ENCODE measurements at regions not wholly inside any gene's neighbourhood (a gene's known extent, or its start where the extent isn't known, plus 50 kb on each side); places are given as distances from the start of the nearest gene placed in this dataset.

- no peak for TF ChIP-seq POLR2AphosphoS5 (IDR thresholded peaks at IDR 0.05; ENCODE audit: low read depth, low read length)
- no peak for TF ChIP-seq REST (IDR thresholded peaks at IDR 0.05; ENCODE audit: insufficient read depth in 1 of 2, low read depth in 2 of 2, low read length in 2 of 2)
- no peak for TF ChIP-seq TAF1 (IDR thresholded peaks at IDR 0.05; ENCODE audit: borderline replicate concordance, insufficient read depth, low read length)
These were observed 376.6 kb upstream of the JAG1 start for GRCh38 chr20:11050350-11050749.
